DND-41 (cell line): ENCODE measurements at regions not wholly inside any gene's neighbourhood (a gene's known extent, or its start where the extent isn't known, plus 50 kb on each side); places are given as distances from the start of the nearest gene placed in this dataset.

Experiments used
- ATAC-seq: fragments of 200-7000 bp; cut with Tn5 transposase; 3 replicates; pipeline ENCODE4 v1.9.1; 2021; ENCODE audit warnings: low read depth; ENCODE audit not compliant: insufficient read depth
- DNase-seq: peaks from one replicate; pipeline ENCODE4 v3.0.0-alpha.2; 2020
- H2AFZ ChIP-seq: 2 replicates; pipeline ENCODE4 v1.6.0; 2012; ENCODE audit warnings: low read depth, low read length
- H3K27ac ChIP-seq: 2 replicates; pipeline ENCODE4 v1.5.1; 2012; ENCODE audit warnings: low read length, inconsistent platforms
- H3K27me3 ChIP-seq: fragments of 200-600 bp; sonication (generic); 2 replicates; pipeline ENCODE4 v1.6.0; 2012; ENCODE audit warnings: low read length, mild to moderate bottlenecking, inconsistent platforms; ENCODE audit not compliant: insufficient read depth, poor library complexity
- H3K36me3 ChIP-seq: 2 replicates; pipeline ENCODE4 v1.5.1; 2012; ENCODE audit warnings: low read length, inconsistent platforms; ENCODE audit not compliant: insufficient read depth
- H3K4me1 ChIP-seq: 2 replicates; pipeline ENCODE4 v1.5.1; 2012; ENCODE audit warnings: mild to moderate bottlenecking, low read length; ENCODE audit not compliant: insufficient read depth
- H3K4me2 ChIP-seq: 2 replicates; pipeline ENCODE4 v1.6.0; 2012; ENCODE audit warnings: mild to moderate bottlenecking, moderate library complexity, low read length, inconsistent platforms; ENCODE audit not compliant: insufficient read depth
- H3K4me3 ChIP-seq, 2 experiments: fragments of 200-600 bp in 1 of 2; shearing (Covaris generic) in 1 of 2; 2 replicates each; pipeline ENCODE4 v1.5.1; 2012 to 2016; ENCODE audit warnings: inconsistent platforms in 2 of 2, low read length in 2 of 2, mild to moderate bottlenecking in 2 of 2, low read depth in 1 of 2, moderate library complexity in 1 of 2
- H3K79me2 ChIP-seq: 2 replicates; pipeline ENCODE4 v1.6.0; 2012; ENCODE audit warnings: low read length, inconsistent platforms; ENCODE audit not compliant: insufficient read depth
- H3K9ac ChIP-seq: 2 replicates; pipeline ENCODE4 v1.6.0; 2012; ENCODE audit warnings: low read depth, mild to moderate bottlenecking, inconsistent platforms, low read length, moderate library complexity
- H3K9me3 ChIP-seq: 2 replicates; pipeline ENCODE4 v1.5.1; 2012; ENCODE audit warnings: low read length, moderate library complexity, mild to moderate bottlenecking, inconsistent platforms; ENCODE audit not compliant: insufficient read depth, severe bottlenecking
- H4K20me1 ChIP-seq: 2 replicates; pipeline ENCODE4 v1.6.0; 2012; ENCODE audit warnings: low read length; ENCODE audit not compliant: insufficient read depth
- CTCF ChIP-seq: IDR thresholded peaks from 2 replicates; pipeline ENCODE4 v1.5.1; 2012; ENCODE audit warnings: borderline replicate concordance, low read length, moderate library complexity, mild to moderate bottlenecking; ENCODE audit not compliant: poor library complexity, severe bottlenecking; ENCODE audit errors: extremely low read depth
- EZH2 ChIP-seq: IDR thresholded peaks from 3 replicates; pipeline ENCODE4 v1.6.1; 2012; ENCODE audit warnings: borderline replicate concordance, low read depth, mild to moderate bottlenecking, moderate library complexity, low read length, inconsistent platforms; ENCODE audit not compliant: severe bottlenecking

DNA sequence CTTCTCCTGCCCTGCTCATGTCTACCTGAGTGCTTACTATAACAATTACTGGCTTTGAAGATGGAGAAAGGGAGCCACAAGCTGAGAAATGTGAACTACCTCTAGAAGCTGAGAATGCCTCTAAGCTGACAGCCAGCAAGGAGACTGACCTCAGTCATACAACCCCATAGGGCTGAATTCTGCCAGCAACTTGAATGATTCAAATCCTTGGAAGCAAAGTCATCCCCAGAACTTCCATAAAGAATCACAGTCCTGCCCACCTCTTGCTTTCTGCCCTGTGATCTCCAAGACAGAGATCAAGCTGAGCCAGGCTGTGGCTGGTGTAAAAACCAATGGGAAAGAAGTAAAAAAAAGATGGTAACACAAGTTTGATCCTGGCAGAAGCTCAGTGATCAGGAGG lies 288.2 kb upstream of the SPHKAP start:
- H4K20me1 ChIP-seq: no peaks in the 10 kb centered on the region
- no peaks in the 10 kb centered on the region for H3K27me3 ChIP-seq
- TF ChIP-seq EZH2: no peak
- no peak for TF ChIP-seq CTCF
- no peak overlapping the region for H2AFZ ChIP-seq
- no peak overlapping the region for H3K4me3 ChIP-seq
- H3K4me2 ChIP-seq: no peak overlapping the region
- H3K79me2 ChIP-seq: no peaks in the 10 kb centered on the region
- DNase-seq (no peak), ATAC-seq (no peak)
- H3K27ac ChIP-seq: no peak overlapping the region
- no peaks in the 10 kb centered on the region for H3K9me3 ChIP-seq
- no peaks in the 10 kb centered on the region for H3K36me3 ChIP-seq
- H3K4me1 ChIP-seq: no peaks in the 10 kb centered on the region
- no peak overlapping the region for H3K9ac ChIP-seq

GRCh38 chr2:228466851-228467250 lies 285.4 kb upstream of the SPHKAP start:
- H3K27me3 ChIP-seq: no peaks in the 10 kb centered on the region
- no peak for ATAC-seq
- no peak overlapping the region for H3K4me2 ChIP-seq
- DNase-seq: no peak
- H3K9me3 ChIP-seq: no peaks in the 10 kb centered on the region
- H4K20me1 ChIP-seq: no peaks in the 10 kb centered on the region
- H3K4me1 ChIP-seq: no peaks in the 10 kb centered on the region
- no peak overlapping the region for H2AFZ ChIP-seq
- H3K4me3 ChIP-seq: no peak overlapping the region
- TF ChIP-seq CTCF: no peak
- TF ChIP-seq EZH2: no peak
- H3K36me3 ChIP-seq: no peaks in the 10 kb centered on the region
- no peak overlapping the region for H3K9ac ChIP-seq
- H3K27ac ChIP-seq: no peak overlapping the region
- no peaks in the 10 kb centered on the region for H3K79me2 ChIP-seq

DNA sequence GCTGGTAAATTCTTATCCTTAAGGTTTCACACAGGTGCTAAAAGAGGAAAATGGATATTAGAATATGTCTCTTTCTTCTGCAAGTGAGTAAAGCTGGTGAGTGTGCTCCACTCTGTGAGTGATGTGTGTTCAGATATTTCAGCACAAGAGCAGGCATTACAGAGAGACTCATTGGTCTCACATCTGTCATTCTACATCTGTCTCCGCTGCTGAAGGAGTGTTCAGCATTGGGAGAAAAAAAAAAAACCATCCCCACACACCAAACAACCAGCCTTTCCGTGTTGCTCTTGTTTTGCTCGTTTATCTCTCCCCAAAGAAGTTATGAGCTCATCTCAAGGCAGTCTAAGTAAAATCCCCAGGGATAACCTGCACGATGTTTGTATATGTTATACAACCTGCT lies 283.9 kb upstream of the SPHKAP start:
- no peak overlapping the region for H3K27ac ChIP-seq
- no peak for DNase-seq
- H3K79me2 ChIP-seq: no peaks in the 10 kb centered on the region
- H3K9ac ChIP-seq: no peak overlapping the region
- no peak overlapping the region for H3K4me3 ChIP-seq
- H3K36me3 ChIP-seq: no peaks in the 10 kb centered on the region
- TF ChIP-seq EZH2: no peak
- TF ChIP-seq CTCF: no peak
- no peak overlapping the region for H3K4me2 ChIP-seq
- ATAC-seq: no peak
- H3K4me1 ChIP-seq: no peaks in the 10 kb centered on the region
- no peak overlapping the region for H2AFZ ChIP-seq
- peaks cover 2% of the 10 kb centered on the region for H3K9me3 ChIP-seq
- no peaks in the 10 kb centered on the region for H3K27me3 ChIP-seq
- H4K20me1 ChIP-seq: no peaks in the 10 kb centered on the region

DNA sequence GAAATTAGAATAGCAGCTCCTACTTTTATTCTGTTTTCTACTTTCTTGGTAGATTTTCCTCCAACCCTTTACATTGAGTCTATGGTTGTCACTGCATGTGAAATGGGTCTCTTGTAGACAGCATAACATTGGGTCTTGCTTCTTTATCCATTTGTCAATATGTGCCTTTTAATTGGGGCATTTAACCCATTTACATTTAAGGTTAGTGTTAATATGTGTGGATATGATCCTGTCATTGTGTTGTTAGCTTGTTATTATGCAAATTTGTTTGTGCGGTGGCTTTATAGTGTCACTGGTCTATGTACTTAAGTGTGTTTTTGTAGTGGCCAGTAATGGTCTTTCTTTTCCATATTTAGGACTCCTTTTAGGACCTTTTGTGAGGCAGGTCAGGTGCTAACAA lies 276.9 kb upstream of the SPHKAP start:
- ATAC-seq (no peak), DNase-seq (no peak)
- Histone ChIP-seq H3K36me3 (no peaks in the 10 kb centered on the region), H3K79me2 (no peaks in the 10 kb centered on the region), H3K27ac (no peak overlapping the region), H2AFZ (no peak overlapping the region), H3K27me3 (no peaks in the 10 kb centered on the region), H3K4me1 (no peaks in the 10 kb centered on the region), H3K9ac (no peak overlapping the region), H3K4me3 (no peak overlapping the region), H3K9me3 (peaks cover 23% of the 10 kb centered on the region), H3K4me2 (no peak overlapping the region), H4K20me1 (no peaks in the 10 kb centered on the region)
- no peak for TF ChIP-seq CTCF
- no peak for TF ChIP-seq EZH2
